ENCODE measurements at regions not wholly inside any gene's neighbourhood (a gene's known extent, or its start where the extent isn't known, plus 50 kb on each side); places are given as distances from the start of the nearest gene placed in this dataset.

GRCh38 chr9:107951511-107951910 is 461.9 kb upstream of the KLF4 start:
- no TSS peak for BruUV-seq (replicated peaks)
- Mint-ChIP-seq H3K4me3 (ENCODE audit: low read depth, unreplicated experiment) (no peak overlapping the region), H3K27ac (ENCODE audit: unreplicated experiment) (no peak overlapping the region), H3K9me3 (ENCODE audit: low read depth, unreplicated experiment) (peaks cover 3% of the 10 kb centered on the region), H3K36me3 (ENCODE audit: insufficient read depth, unreplicated experiment) (no peaks in the 10 kb centered on the region), H3K4me1 (ENCODE audit: low read depth, unreplicated experiment) (no peaks in the 10 kb centered on the region), H3K27me3 (ENCODE audit: unreplicated experiment) (no peaks in the 10 kb centered on the region)
- no peak for TF ChIP-seq CTCF (IDR thresholded peaks at IDR 0.05; ENCODE audit: unreplicated experiment)
- intact Hi-C loops (cut with micrococcal nuclease; ENCODE audit: unreplicated experiment): no loop called here
- no peak for DNase-seq
- CTCF ChIA-PET: no interaction called here

GRCh38 chr9:107949061-107949460 is 459.5 kb upstream of the KLF4 start:
- no peaks in the 10 kb centered on the region for H3K4me1 Mint-ChIP-seq (ENCODE audit: low read depth, unreplicated experiment)
- no TSS peak for BruUV-seq (replicated peaks)
- H3K27me3 Mint-ChIP-seq (ENCODE audit: unreplicated experiment): no peaks in the 10 kb centered on the region
- H3K27ac Mint-ChIP-seq (ENCODE audit: unreplicated experiment): no peak overlapping the region
- no peak overlapping the region for H3K4me3 Mint-ChIP-seq (ENCODE audit: low read depth, unreplicated experiment)
- peaks cover 3% of the 10 kb centered on the region for H3K9me3 Mint-ChIP-seq (ENCODE audit: low read depth, unreplicated experiment)
- H3K36me3 Mint-ChIP-seq (ENCODE audit: insufficient read depth, unreplicated experiment): no peaks in the 10 kb centered on the region
- CTCF ChIA-PET: no interaction called here
- no peak for DNase-seq
- intact Hi-C loops (cut with micrococcal nuclease; ENCODE audit: unreplicated experiment): no loop called here
- TF ChIP-seq CTCF (IDR thresholded peaks at IDR 0.05; ENCODE audit: unreplicated experiment): no peak

- no peak overlapping the region for H3K27ac Mint-ChIP-seq (ENCODE audit: unreplicated experiment)
- H3K36me3 Mint-ChIP-seq (ENCODE audit: insufficient read depth, unreplicated experiment): no peaks in the 10 kb centered on the region
- intact Hi-C loops (cut with micrococcal nuclease; ENCODE audit: unreplicated experiment): no loop called here
- no peaks in the 10 kb centered on the region for H3K4me1 Mint-ChIP-seq (ENCODE audit: low read depth, unreplicated experiment)
- CTCF ChIA-PET: no interaction called here
- no TSS peak for BruUV-seq (replicated peaks)
- H3K9me3 Mint-ChIP-seq (ENCODE audit: low read depth, unreplicated experiment): peaks cover 3% of the 10 kb centered on the region
- DNase-seq: no peak
- H3K27me3 Mint-ChIP-seq (ENCODE audit: unreplicated experiment): no peaks in the 10 kb centered on the region
- no peak overlapping the region for H3K4me3 Mint-ChIP-seq (ENCODE audit: low read depth, unreplicated experiment)
- TF ChIP-seq CTCF (IDR thresholded peaks at IDR 0.05; ENCODE audit: unreplicated experiment): no peak
These were observed 459.0 kb upstream of the KLF4 start for GRCh38 chr9:107948601-107949000.

GRCh38 chr9:107948086-107948485 is 458.5 kb upstream of the KLF4 start:
- no peak overlapping the region for H3K27ac Mint-ChIP-seq (ENCODE audit: unreplicated experiment)
- peaks cover 4% of the 10 kb centered on the region for H3K9me3 Mint-ChIP-seq (ENCODE audit: low read depth, unreplicated experiment)
- no peak overlapping the region for H3K4me3 Mint-ChIP-seq (ENCODE audit: low read depth, unreplicated experiment)
- intact Hi-C loops (cut with micrococcal nuclease; ENCODE audit: unreplicated experiment): no loop called here
- no peaks in the 10 kb centered on the region for H3K36me3 Mint-ChIP-seq (ENCODE audit: insufficient read depth, unreplicated experiment)
- DNase-seq: no peak
- H3K4me1 Mint-ChIP-seq (ENCODE audit: low read depth, unreplicated experiment): no peaks in the 10 kb centered on the region
- H3K27me3 Mint-ChIP-seq (ENCODE audit: unreplicated experiment): no peaks in the 10 kb centered on the region
- CTCF ChIA-PET: no interaction called here
- BruUV-seq (replicated peaks): no TSS peak
- no peak for TF ChIP-seq CTCF (IDR thresholded peaks at IDR 0.05; ENCODE audit: unreplicated experiment)
